Keratinocyte (primary cell): ENCODE measurements at regions not wholly inside any gene's neighbourhood (a gene's known extent, or its start where the extent isn't known, plus 50 kb on each side); places are given as distances from the start of the nearest gene placed in this dataset.

Experiments
- DNase-seq: peaks from one replicate; pipeline ENCODE4 v3.0.0-alpha.2; 2011; ENCODE audit warnings: low read depth, missing footprints, low spot score
- FAIRE-seq: peaks from 2 replicates; lab custom pipeline; 2011; peaks lifted over from hg19 to GRCh38; lab: Jason Lieb, UNC
- H2AFZ ChIP-seq: 2 replicates; pipeline ENCODE4 v1.6.0; 2012; ENCODE audit warnings: low read length, control low read depth, inconsistent platforms; ENCODE audit not compliant: control insufficient read depth
- H3K27ac ChIP-seq: 2 replicates; pipeline ENCODE4 v1.5.1; 2011; ENCODE audit warnings: low read length; ENCODE audit not compliant: control insufficient read depth, insufficient read depth
- H3K27me3 ChIP-seq: 3 replicates; pipeline ENCODE4 v1.6.0; 2011; ENCODE audit warnings: low read length; ENCODE audit not compliant: control insufficient read depth, insufficient read depth; ENCODE audit errors: extremely low read depth
- H3K36me3 ChIP-seq, 2 experiments: 2 replicates in 1 of 2; 3 replicates in 1 of 2; pipeline ENCODE4 v1.5.1; 2011; ENCODE audit warnings: low read length in 2 of 2, mild to moderate bottlenecking in 1 of 2; ENCODE audit not compliant: control insufficient read depth in 2 of 2, insufficient read depth in 2 of 2; ENCODE audit errors: extremely low read depth in 1 of 2
- H3K4me1 ChIP-seq: 3 replicates; pipeline ENCODE4 v1.5.1; 2011; ENCODE audit warnings: low read length; ENCODE audit not compliant: control insufficient read depth, insufficient read depth; ENCODE audit errors: extremely low read depth
- H3K4me2 ChIP-seq: 3 replicates; pipeline ENCODE4 v1.6.0; 2011; ENCODE audit warnings: low read depth, low read length; ENCODE audit not compliant: control insufficient read depth, insufficient read depth; ENCODE audit errors: extremely low read depth
- H3K4me3 ChIP-seq, 3 experiments: fragments of 200-600 bp in 1 of 3; sonication (generic) in 1 of 3; 2 replicates in 2 of 3; 3 replicates in 1 of 3; pipeline ENCODE4 v1.5.1; 2011 to 2016; ENCODE audit warnings: low read length in 3 of 3, mild to moderate bottlenecking in 3 of 3, control low read depth in 2 of 3, inconsistent platforms in 1 of 3, low read depth in 1 of 3, mixed read lengths in 1 of 3, mixed run types in 1 of 3, moderate library complexity in 1 of 3; ENCODE audit not compliant: control insufficient read depth in 2 of 3, insufficient read depth in 2 of 3; ENCODE audit errors: extremely low read depth in 1 of 3
- H3K79me2 ChIP-seq: 2 replicates; pipeline ENCODE4 v1.6.0; 2012; ENCODE audit warnings: low read length; ENCODE audit not compliant: control insufficient read depth, insufficient read depth
- H3K9ac ChIP-seq: 3 replicates; pipeline ENCODE4 v1.6.0; 2011; ENCODE audit warnings: low read length; ENCODE audit not compliant: control insufficient read depth, insufficient read depth; ENCODE audit errors: extremely low read depth
- H3K9me1 ChIP-seq: 3 replicates; pipeline ENCODE4 v1.6.0; 2011; ENCODE audit warnings: low read length; ENCODE audit not compliant: control insufficient read depth, insufficient read depth; ENCODE audit errors: extremely low read depth
- H3K9me3 ChIP-seq: 2 replicates; pipeline ENCODE4 v1.5.1; 2012; ENCODE audit warnings: low read depth, low read length; ENCODE audit not compliant: control insufficient read depth
- H4K20me1 ChIP-seq: 3 replicates; pipeline ENCODE4 v1.6.0; 2011; ENCODE audit warnings: low read length; ENCODE audit not compliant: control insufficient read depth, insufficient read depth; ENCODE audit errors: extremely low read depth
- EZH2 ChIP-seq: IDR thresholded peaks from one replicate; pipeline ENCODE4 v1.6.1; 2012; ENCODE audit warnings: inconsistent platforms, mild to moderate bottlenecking, low read length, moderate library complexity
- dilution Hi-C: fragments of 300-500 bp; cut with MboI; formaldehyde crosslinking; loops from one replicate; pipeline ENCODE4 v1.7.0; 2020; ENCODE audit warnings: low sequenced_read_pairs; ENCODE audit not compliant: extremely low pct_ligation_motif_present
- TF ChIP-seq, protein P1 (sequence below), 3 experiments: IDR thresholded peaks in 1 of 3; conservative IDR thresholded peaks in 1 of 3; optimal IDR thresholded peaks in 1 of 3; 2 replicates in 2 of 3; 3 replicates in 1 of 3; pipeline versions ENCODE3 to v1.5.1; 2011; ENCODE audit warnings: low read length in 3 of 3, mild to moderate bottlenecking in 3 of 3, moderate library complexity in 2 of 3, control low read depth in 1 of 3, inconsistent platforms in 1 of 3; ENCODE audit not compliant: insufficient read depth in 2 of 3; ENCODE audit errors: extremely low read depth in 1 of 3

DNA sequence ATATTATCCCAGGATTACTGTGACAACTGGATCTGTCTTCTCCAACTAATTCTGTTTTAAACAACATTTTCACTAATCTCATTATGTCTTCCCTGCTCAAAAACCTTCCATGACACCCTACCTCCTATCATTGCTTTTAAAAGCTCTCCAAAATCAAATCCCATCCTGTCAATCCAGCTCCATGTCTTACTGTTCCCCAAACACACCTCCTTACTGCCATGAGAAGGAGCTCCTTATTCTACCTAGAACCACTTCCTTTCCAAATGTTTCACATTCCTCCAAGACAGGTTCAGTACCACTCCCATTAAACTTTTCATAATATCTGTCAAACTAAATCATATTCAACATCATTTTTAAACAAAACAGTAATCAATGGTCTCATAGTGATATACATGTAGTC, 66.9 kb upstream of the WDR17 start:
- peaks cover 18% of the 10 kb centered on the region for H3K27me3 ChIP-seq
- dilution Hi-C loops: no loop called here
- no peaks in the 10 kb centered on the region for H3K36me3 ChIP-seq
- H3K9ac ChIP-seq: no peak overlapping the region
- no peak overlapping the region for H2AFZ ChIP-seq
- no peaks in the 10 kb centered on the region for H3K79me2 ChIP-seq
- H3K27ac ChIP-seq: no peak overlapping the region
- DNase-seq (no peak), FAIRE-seq (no peak)
- H3K4me2 ChIP-seq: no peak overlapping the region
- no peaks in the 10 kb centered on the region for H4K20me1 ChIP-seq
- no peaks in the 10 kb centered on the region for H3K9me1 ChIP-seq
- no peaks in the 10 kb centered on the region for H3K9me3 ChIP-seq
- TF ChIP-seq, protein P1, sequence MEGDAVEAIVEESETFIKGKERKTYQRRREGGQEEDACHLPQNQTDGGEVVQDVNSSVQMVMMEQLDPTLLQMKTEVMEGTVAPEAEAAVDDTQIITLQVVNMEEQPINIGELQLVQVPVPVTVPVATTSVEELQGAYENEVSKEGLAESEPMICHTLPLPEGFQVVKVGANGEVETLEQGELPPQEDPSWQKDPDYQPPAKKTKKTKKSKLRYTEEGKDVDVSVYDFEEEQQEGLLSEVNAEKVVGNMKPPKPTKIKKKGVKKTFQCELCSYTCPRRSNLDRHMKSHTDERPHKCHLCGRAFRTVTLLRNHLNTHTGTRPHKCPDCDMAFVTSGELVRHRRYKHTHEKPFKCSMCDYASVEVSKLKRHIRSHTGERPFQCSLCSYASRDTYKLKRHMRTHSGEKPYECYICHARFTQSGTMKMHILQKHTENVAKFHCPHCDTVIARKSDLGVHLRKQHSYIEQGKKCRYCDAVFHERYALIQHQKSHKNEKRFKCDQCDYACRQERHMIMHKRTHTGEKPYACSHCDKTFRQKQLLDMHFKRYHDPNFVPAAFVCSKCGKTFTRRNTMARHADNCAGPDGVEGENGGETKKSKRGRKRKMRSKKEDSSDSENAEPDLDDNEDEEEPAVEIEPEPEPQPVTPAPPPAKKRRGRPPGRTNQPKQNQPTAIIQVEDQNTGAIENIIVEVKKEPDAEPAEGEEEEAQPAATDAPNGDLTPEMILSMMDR (optimal IDR thresholded peaks at IDR 0.05 in 1 of 3, IDR thresholded peaks at IDR 0.05 in 1 of 3, conservative IDR thresholded peaks at IDR 0.05 in 1 of 3; ENCODE audit: extremely low read depth in 1 of 3, insufficient read depth in 2 of 3, low read length in 3 of 3): no peak
- no peak for TF ChIP-seq EZH2
- H3K4me3 ChIP-seq: no peak overlapping the region
- peaks cover 5% of the 10 kb centered on the region for H3K4me1 ChIP-seq

DNA sequence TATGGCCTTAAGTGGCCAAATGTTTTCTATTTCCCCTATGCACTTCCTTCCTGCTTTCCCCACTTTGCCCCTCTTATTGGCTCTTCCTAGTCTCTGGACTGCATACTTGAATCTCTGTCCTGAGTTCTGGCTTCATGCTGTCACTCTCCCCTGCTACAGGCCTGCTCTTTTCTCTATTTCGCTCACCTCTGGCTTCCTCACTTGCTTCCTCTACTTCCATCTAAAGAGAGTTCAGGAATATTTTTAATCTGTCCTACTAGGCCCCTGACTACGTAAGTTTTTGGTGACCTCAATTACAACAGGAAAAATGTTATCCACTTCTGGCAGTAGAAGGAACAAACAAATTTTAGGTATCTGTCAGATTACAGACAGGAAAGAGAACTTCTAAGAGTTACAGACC, 65.7 kb upstream of the WDR17 start:
- H3K36me3 ChIP-seq: no peaks in the 10 kb centered on the region
- peaks cover 18% of the 10 kb centered on the region for H3K27me3 ChIP-seq
- H3K79me2 ChIP-seq: no peaks in the 10 kb centered on the region
- TF ChIP-seq, protein P1 (optimal IDR thresholded peaks at IDR 0.05 in 1 of 3, IDR thresholded peaks at IDR 0.05 in 1 of 3, conservative IDR thresholded peaks at IDR 0.05 in 1 of 3; ENCODE audit: extremely low read depth in 1 of 3, insufficient read depth in 2 of 3, low read length in 3 of 3): no peak
- no peak for TF ChIP-seq EZH2
- no peaks in the 10 kb centered on the region for H4K20me1 ChIP-seq
- H3K9ac ChIP-seq: no peak overlapping the region
- no peak overlapping the region for H3K4me3 ChIP-seq
- DNase-seq (no peak), FAIRE-seq (no peak)
- no peaks in the 10 kb centered on the region for H3K9me1 ChIP-seq
- dilution Hi-C loops: no loop called here
- no peaks in the 10 kb centered on the region for H3K9me3 ChIP-seq
- H3K4me1 ChIP-seq: peaks cover 5% of the 10 kb centered on the region
- no peak overlapping the region for H3K4me2 ChIP-seq
- H2AFZ ChIP-seq: no peak overlapping the region
- no peak overlapping the region for H3K27ac ChIP-seq
